Neural cell (in vitro differentiated cells): ENCODE measurements at regions not wholly inside any gene's neighbourhood (a gene's known extent, or its start where the extent isn't known, plus 50 kb on each side); places are given as distances from the start of the nearest gene placed in this dataset.

ENCODE experiments used
- H2AFZ ChIP-seq: fragments of 200-600, 300-800 bp; sonication (generic), shearing (Covaris generic); 2 replicates; pipeline ENCODE4 v1.6.0; 2014; ENCODE audit warnings: low read depth, mild to moderate bottlenecking, antibody characterized with exemption, low read length, moderate library complexity
- H3F3A ChIP-seq: fragments of 200-600 bp; shearing (Covaris generic); 2 replicates; pipeline ENCODE4 v1.6.1; 2016; ENCODE audit warnings: mild to moderate bottlenecking, moderate library complexity, mixed read lengths, antibody characterized with exemption, low read length; ENCODE audit not compliant: insufficient read depth, poor library complexity, severe bottlenecking
- H3K27ac ChIP-seq: fragments of 200-600, 300-800 bp; sonication (generic), shearing (Covaris generic); 2 replicates; pipeline ENCODE4 v1.5.1; 2014; ENCODE audit warnings: mild to moderate bottlenecking, low read length, moderate library complexity
- H3K27me3 ChIP-seq: fragments of 300-800, 200-600 bp; sonication (generic), shearing (Covaris generic); 2 replicates; pipeline ENCODE4 v1.6.0; 2014; ENCODE audit warnings: mild to moderate bottlenecking, low read depth, low read length, moderate library complexity; ENCODE audit not compliant: insufficient read depth
- H3K36me3 ChIP-seq: fragments of 300-800, 200-600 bp; sonication (generic), shearing (Covaris generic); 2 replicates; pipeline ENCODE4 v1.5.1; 2014; ENCODE audit warnings: mild to moderate bottlenecking, antibody characterized with exemption, low read length, moderate library complexity; ENCODE audit not compliant: insufficient read depth
- H3K4me2 ChIP-seq: fragments of 300-800, 200-600 bp; sonication (generic), shearing (Covaris generic); 2 replicates; pipeline ENCODE4 v1.6.0; 2014; ENCODE audit warnings: mild to moderate bottlenecking, low read length
- H3K4me3 ChIP-seq: fragments of 300-800, 200-600 bp; sonication (generic), shearing (Covaris generic); 2 replicates; pipeline ENCODE4 v1.5.1; 2014; ENCODE audit warnings: mild to moderate bottlenecking, low read length, moderate library complexity
- H3K79me2 ChIP-seq: fragments of 200-600 bp; shearing (Covaris generic); replicated peaks from 2 replicates; pipeline ENCODE4 v1.6.0; 2014; ENCODE audit warnings: mild to moderate bottlenecking, low read length, moderate library complexity; ENCODE audit not compliant: insufficient read depth
- H3K9ac ChIP-seq: fragments of 300-800, 200-600 bp; sonication (generic), shearing (Covaris generic); 2 replicates; pipeline ENCODE4 v1.6.1; 2016; ENCODE audit warnings: mild to moderate bottlenecking, low read length, mixed read lengths
- H3K9me2 ChIP-seq: fragments of 200-600 bp; shearing (Covaris generic); 2 replicates; pipeline ENCODE4 v1.6.1; 2016; ENCODE audit warnings: mild to moderate bottlenecking, low read length, mixed read lengths; ENCODE audit not compliant: insufficient read depth
- H3K9me3 ChIP-seq: fragments of 200-600, 300-800 bp; sonication (generic), shearing (Covaris generic); 2 replicates; pipeline ENCODE4 v1.6.1; 2016; ENCODE audit warnings: mild to moderate bottlenecking, mixed run types, low read length, moderate library complexity, mixed read lengths
- H4K20me1 ChIP-seq: fragments of 200-600 bp; shearing (Covaris generic); 2 replicates; pipeline ENCODE4 v1.6.1; 2016; ENCODE audit warnings: mild to moderate bottlenecking, mixed run types; ENCODE audit not compliant: insufficient read depth
- CTCF ChIP-seq: fragments of 450-650 bp; IDR thresholded peaks from 2 replicates; pipeline ENCODE4 v1.5.1; 2014; ENCODE audit warnings: antibody characterized with exemption, mild to moderate bottlenecking, moderate library complexity; ENCODE audit not compliant: poor library complexity, severe bottlenecking
- EP300 ChIP-seq: fragments of 450-650 bp; conservative IDR thresholded peaks from 2 replicates; pipeline ENCODE4 v1.6.1; 2014; ENCODE audit warnings: antibody characterized with exemption, mild to moderate bottlenecking, moderate library complexity; ENCODE audit not compliant: poor library complexity, severe bottlenecking
- EZH2 ChIP-seq: fragments of 200-600, 300-800 bp; shearing (Covaris generic), sonication (generic); IDR thresholded peaks from 2 replicates; pipeline ENCODE4 v1.6.1; 2014; ENCODE audit warnings: antibody characterized with exemption, low read length, borderline replicate concordance, mild to moderate bottlenecking; ENCODE audit not compliant: insufficient read depth, poor library complexity, severe bottlenecking
- MXI1 ChIP-seq: fragments of 450-650 bp; conservative IDR thresholded peaks from 2 replicates; pipeline ENCODE4 v1.6.1; 2014; ENCODE audit warnings: antibody characterized with exemption, mild to moderate bottlenecking; ENCODE audit not compliant: poor library complexity, severe bottlenecking
- POLR2AphosphoS5 ChIP-seq: IDR thresholded peaks from 2 replicates; pipeline ENCODE4 v1.6.1; 2012
- RAD21 ChIP-seq: fragments of 450-650 bp; conservative IDR thresholded peaks from 2 replicates; pipeline ENCODE4 v1.6.1; 2014; ENCODE audit warnings: antibody characterized with exemption, mild to moderate bottlenecking, moderate library complexity
- REST ChIP-seq: IDR thresholded peaks from 2 replicates; pipeline ENCODE4 v1.6.1; 2012; ENCODE audit warnings: borderline replicate concordance
- SMC3 ChIP-seq: fragments of 450-650 bp; conservative IDR thresholded peaks from 2 replicates; pipeline ENCODE4 v1.6.1; 2014; ENCODE audit warnings: antibody characterized with exemption, mild to moderate bottlenecking, moderate library complexity; ENCODE audit not compliant: poor library complexity
- TAF1 ChIP-seq: IDR thresholded peaks from 2 replicates; pipeline ENCODE4 v1.6.1; 2012; ENCODE audit warnings: low read depth

- H3F3A ChIP-seq: no peaks in the 10 kb centered on the region
- H4K20me1 ChIP-seq: no peaks in the 10 kb centered on the region
- H3K4me3 ChIP-seq: no peak overlapping the region
- H3K79me2 ChIP-seq: no peaks in the 10 kb centered on the region
- no peak overlapping the region for H3K9ac ChIP-seq
- H3K36me3 ChIP-seq: no peaks in the 10 kb centered on the region
- H3K9me3 ChIP-seq: no peaks in the 10 kb centered on the region
- H3K27ac ChIP-seq: no peak overlapping the region
- H3K27me3 ChIP-seq: no peaks in the 10 kb centered on the region
- H3K9me2 ChIP-seq: no peaks in the 10 kb centered on the region
- TF ChIP-seq RAD21 (no peak), CTCF (no peak), TAF1 (no peak), REST (no peak), POLR2AphosphoS5 (no peak), EP300 (no peak), EZH2 (no peak), SMC3 (no peak), MXI1 (no peak)
- H3K4me2 ChIP-seq: no peak overlapping the region
- no peak overlapping the region for H2AFZ ChIP-seq
Observed at GRCh38 chr6:66489269-66489987, 782.4 kb upstream of the EYS start.

GRCh38 chr6:66481216-66481615, 774.2 kb upstream of the EYS start:
- Histone ChIP-seq H3K36me3 (no peaks in the 10 kb centered on the region), H3K27ac (no peak overlapping the region), H3K4me2 (no peak overlapping the region), H3K9ac (no peak overlapping the region), H3K79me2 (no peaks in the 10 kb centered on the region), H3K9me3 (no peaks in the 10 kb centered on the region), H2AFZ (no peak overlapping the region), H3F3A (no peaks in the 10 kb centered on the region), H3K4me3 (no peak overlapping the region), H3K27me3 (no peaks in the 10 kb centered on the region), H4K20me1 (no peaks in the 10 kb centered on the region), H3K9me2 (no peaks in the 10 kb centered on the region)
- TF ChIP-seq POLR2AphosphoS5: no peak
- no peak for TF ChIP-seq MXI1
- no peak for TF ChIP-seq RAD21
- TF ChIP-seq TAF1: no peak
- no peak for TF ChIP-seq EZH2
- TF ChIP-seq CTCF: no peak
- no peak for TF ChIP-seq REST
- no peak for TF ChIP-seq SMC3
- no peak for TF ChIP-seq EP300
